ENCODE measurements at regions not wholly inside any gene's neighbourhood (a gene's known extent, or its start where the extent isn't known, plus 50 kb on each side); places are given as distances from the start of the nearest gene placed in this dataset.

GRCh38 chr10:130368761-130369560 is 232.8 kb downstream of the GLRX3 start:
- DNase-seq (ENCODE audit: low read depth in 2 of 3, low spot score in 1 of 3) = no peak

- no peak for DNase-seq (ENCODE audit: low read depth in 2 of 3, low spot score in 1 of 3)
Measured at GRCh38 chr10:130369645-130370381, 233.6 kb downstream of the GLRX3 start.

- DNase-seq (ENCODE audit: low read depth in 2 of 3, low spot score in 1 of 3) = no peak
Measured at GRCh38 chr10:130370721-130371120, 234.5 kb downstream of the GLRX3 start.

GRCh38 chr10:130371156-130371555 is 235.0 kb downstream of the GLRX3 start:
- no peak for DNase-seq (ENCODE audit: low read depth in 2 of 3, low spot score in 1 of 3)

- no peak for DNase-seq (ENCODE audit: low read depth in 2 of 3, low spot score in 1 of 3)
Measured at GRCh38 chr10:130371666-130372065, 235.5 kb downstream of the GLRX3 start.

- DNase-seq (ENCODE audit: low read depth in 2 of 3, low spot score in 1 of 3) = no peak
Measured at GRCh38 chr10:130372222-130372621, 236.0 kb downstream of the GLRX3 start.

GRCh38 chr10:130372866-130373265 is 236.7 kb downstream of the GLRX3 start:
- DNase-seq (ENCODE audit: low read depth in 2 of 3, low spot score in 1 of 3) = no peak

- DNase-seq (ENCODE audit: low read depth in 2 of 3, low spot score in 1 of 3) = no peak
Measured at GRCh38 chr10:130377986-130378540, 241.9 kb downstream of the GLRX3 start.

GRCh38 chr10:130378556-130379400 is 242.6 kb downstream of the GLRX3 start:
- no peak for DNase-seq (ENCODE audit: low read depth in 2 of 3, low spot score in 1 of 3)

- DNase-seq (ENCODE audit: low read depth in 2 of 3, low spot score in 1 of 3) = no peak
Measured at GRCh38 chr10:130380056-130380455, 243.9 kb downstream of the GLRX3 start.

GRCh38 chr10:130382031-130382430 is 245.8 kb downstream of the GLRX3 start:
- no peak for DNase-seq (ENCODE audit: low read depth in 2 of 3, low spot score in 1 of 3)

- no peak for DNase-seq (ENCODE audit: low read depth in 2 of 3, low spot score in 1 of 3)
Measured at GRCh38 chr10:130387936-130388580, 251.9 kb downstream of the GLRX3 start.

GRCh38 chr10:130388746-130389145 is 252.6 kb downstream of the GLRX3 start:
- no peak for DNase-seq (ENCODE audit: low read depth in 2 of 3, low spot score in 1 of 3)

- no peak for DNase-seq (ENCODE audit: low read depth in 2 of 3, low spot score in 1 of 3)
Measured at GRCh38 chr10:130389906-130390305, 253.7 kb downstream of the GLRX3 start.

GRCh38 chr10:130392031-130392430 is 255.8 kb downstream of the GLRX3 start:
- no peak for DNase-seq (ENCODE audit: low read depth in 2 of 3, low spot score in 1 of 3)

GRCh38 chr10:130393342-130393741 is 257.2 kb downstream of the GLRX3 start:
- DNase-seq (ENCODE audit: low read depth in 2 of 3, low spot score in 1 of 3) = no peak

- no peak for DNase-seq (ENCODE audit: low read depth in 2 of 3, low spot score in 1 of 3)
Measured at GRCh38 chr10:130394832-130395231, 258.6 kb downstream of the GLRX3 start.

GRCh38 chr10:130395248-130395936 is 259.2 kb downstream of the GLRX3 start:
- DNase-seq (ENCODE audit: low read depth in 2 of 3, low spot score in 1 of 3) = no peak

GRCh38 chr10:130396044-130396443 is 259.9 kb downstream of the GLRX3 start:
- no peak for DNase-seq (ENCODE audit: low read depth in 2 of 3, low spot score in 1 of 3)

All from stimulated activated CD4-positive, alpha-beta T cell treated with anti-CD3 and anti-CD28 coated beads, Interleukin-12 subunit alpha, Interleukin-12 subunit beta, amount 100 ng/mL, for 48 hours (primary cell).